Left lung (tissue), 4 donors: ENCODE measurements at regions not wholly inside any gene's neighbourhood (a gene's known extent, or its start where the extent isn't known, plus 50 kb on each side); places are given as distances from the start of the nearest gene placed in this dataset.

Experiments
- ATAC-seq: fragments of 200-7000 bp; cut with Tn5 transposase; one replicate; pipeline ENCODE4 v1.9.1; 2020; ENCODE audit warnings: moderate library complexity
- DNase-seq, 4 donors: peaks; one replicate each; pipeline ENCODE4 v3.0.0-alpha.2; 2013 to 2020
- H3K27ac ChIP-seq, 2 donors: fragments of 200-600 bp; sonication (generic) in 1 of 2; one replicate each; pipeline versions ENCODE4 v1.5.0 to v1.8.0; 2020 to 2021
- H3K27me3 ChIP-seq, 2 donors: fragments of 200-600 bp; sonication (generic) in 1 of 2; one replicate each; pipeline versions ENCODE4 v1.5.0 to v1.8.0; 2020 to 2021
- H3K36me3 ChIP-seq, 2 donors: fragments of 200-600 bp; sonication (generic) in 1 of 2; one replicate each; pipeline versions ENCODE4 v1.5.0 to v1.8.0; 2020 to 2021
- H3K4me1 ChIP-seq, 2 donors: fragments of 200-600 bp; one replicate each; pipeline ENCODE4 v1.8.0; 2021
- H3K4me3 ChIP-seq, 2 donors: fragments of 200-600 bp; sonication (generic) in 1 of 2; one replicate each; pipeline versions ENCODE4 v1.5.0 to v1.8.0; 2020 to 2021; ENCODE audit warnings: mild to moderate bottlenecking in 1 of 2
- H3K9me3 ChIP-seq, 2 donors: fragments of 200-600 bp; sonication (generic) in 1 of 2; one replicate each; pipeline versions ENCODE4 v1.5.0 to v1.8.0; 2020 to 2021
- CTCF ChIP-seq, 2 donors: fragments of 200-600 bp; sonication (generic) in 1 of 2; IDR thresholded peaks; one replicate each; pipeline versions ENCODE4 v1.5.0 to v1.8.0; 2021; ENCODE audit warnings: antibody characterized with exemption in 2 of 2
- intact Hi-C, 2 donors: fragments of 100-400 bp; cut with DNase I; formaldehyde crosslinking; loops; one replicate each; pipeline versions ENCODE4 v1.11.2 to v1.14.2; 2022
- donor health status: DM: no; HTN: yes; CAD: no.
- donor health status: DM: no; HTN: no; CAD: no.

- peak in 2 of 4 donors; percentile 52 to 66 for DNase-seq
- H3K9me3 ChIP-seq, result no peaks in the 10 kb centered on the region
- TF ChIP-seq CTCF (IDR thresholded peaks at IDR 0.05), result no peak
- no peaks in the 10 kb centered on the region for H3K27me3 ChIP-seq
- no peaks in the 10 kb centered on the region for H3K36me3 ChIP-seq
- H3K4me1 ChIP-seq, result no peaks in the 10 kb centered on the region
- intact Hi-C loops, result no loop called here
- peak; percentile 52 for ATAC-seq
- H3K27ac ChIP-seq, result no peak overlapping the region
- no peak overlapping the region for H3K4me3 ChIP-seq
These were observed 427.0 kb upstream of the RARB start for GRCh38 chr3:25000971-25001591.

- Histone ChIP-seq H3K4me1 (no peaks in the 10 kb centered on the region), H3K4me3 (no peak overlapping the region), H3K9me3 (no peaks in the 10 kb centered on the region), H3K27ac (no peak overlapping the region), H3K27me3 (no peaks in the 10 kb centered on the region), H3K36me3 (no peaks in the 10 kb centered on the region)
- DNase-seq (no peak), ATAC-seq (no peak)
- no peak for TF ChIP-seq CTCF (IDR thresholded peaks at IDR 0.05)
- intact Hi-C loops, result no loop called here
These were observed 426.0 kb upstream of the RARB start for GRCh38 chr3:25002052-25002451.

GRCh38 chr3:25007974-25008658, 419.9 kb upstream of the RARB start:
- intact Hi-C loops, result no loop called here
- Histone ChIP-seq H3K27me3 (no peaks in the 10 kb centered on the region), H3K4me3 (no peak overlapping the region), H3K27ac (peak overlapping the region; percentile 29 to 51), H3K9me3 (no peaks in the 10 kb centered on the region), H3K4me1 (no peaks in the 10 kb centered on the region), H3K36me3 (no peaks in the 10 kb centered on the region)
- peak; percentile 94 for ATAC-seq
- DNase-seq, result peak in 1 of 4 donors; percentile 53
- no peak for TF ChIP-seq CTCF (IDR thresholded peaks at IDR 0.05)

GRCh38 chr3:25009665-25010064, 418.4 kb upstream of the RARB start:
- ATAC-seq (no peak), DNase-seq (no peak)
- Histone ChIP-seq H3K27ac (no peak overlapping the region), H3K4me3 (no peak overlapping the region), H3K36me3 (no peaks in the 10 kb centered on the region), H3K4me1 (no peaks in the 10 kb centered on the region), H3K27me3 (no peaks in the 10 kb centered on the region), H3K9me3 (no peaks in the 10 kb centered on the region)
- intact Hi-C loops, result no loop called here
- no peak for TF ChIP-seq CTCF (IDR thresholded peaks at IDR 0.05)

GRCh38 chr3:25015599-25015998, 412.5 kb upstream of the RARB start:
- H3K36me3 ChIP-seq, result no peaks in the 10 kb centered on the region
- H3K9me3 ChIP-seq, result no peaks in the 10 kb centered on the region
- no peak overlapping the region for H3K27ac ChIP-seq
- ATAC-seq (no peak), DNase-seq (no peak)
- no peaks in the 10 kb centered on the region for H3K4me1 ChIP-seq
- no peak for TF ChIP-seq CTCF (IDR thresholded peaks at IDR 0.05)
- no peaks in the 10 kb centered on the region for H3K27me3 ChIP-seq
- intact Hi-C loops, result no loop called here
- no peak overlapping the region for H3K4me3 ChIP-seq
